Adipocyte (in vitro differentiated cells): ENCODE measurements at regions not wholly inside any gene's neighbourhood (a gene's known extent, or its start where the extent isn't known, plus 50 kb on each side); places are given as distances from the start of the nearest gene placed in this dataset.

ENCODE experiments used
- DNase-seq: peaks from one replicate; pipeline ENCODE4 v3.0.0-alpha.2; 2015; ENCODE audit warnings: low read depth
- H3K27me3 ChIP-seq: replicated peaks from 2 replicates; pipeline ENCODE4 v1.7.0; 2013; ENCODE audit warnings: mild to moderate bottlenecking, low read length, moderate library complexity; ENCODE audit not compliant: control insufficient read depth, insufficient read depth
- H3K36me3 ChIP-seq: 2 replicates; pipeline ENCODE4 v1.7.0; 2013; ENCODE audit warnings: low read length, mild to moderate bottlenecking, moderate library complexity; ENCODE audit not compliant: control insufficient read depth, insufficient read depth, severe bottlenecking
- H3K4me1 ChIP-seq: 2 replicates; pipeline ENCODE4 v1.7.0; 2013; ENCODE audit warnings: mild to moderate bottlenecking, low read length, moderate library complexity; ENCODE audit not compliant: control insufficient read depth, insufficient read depth
- H3K4me3 ChIP-seq: 2 replicates; pipeline ENCODE4 v1.7.0; 2013; ENCODE audit warnings: mild to moderate bottlenecking, low read length, moderate library complexity
- H3K9ac ChIP-seq: 2 replicates; pipeline ENCODE4 v1.7.0; 2013; ENCODE audit warnings: mild to moderate bottlenecking, low read length, moderate library complexity
- H3K9me3 ChIP-seq: 2 replicates; pipeline ENCODE4 v1.7.0; 2013; ENCODE audit warnings: mild to moderate bottlenecking, low read length, moderate library complexity; ENCODE audit not compliant: control insufficient read depth

GRCh38 chr10:111989136-111989911, 194.2 kb downstream of the GPAM start:
- H3K36me3 ChIP-seq: no peaks in the 10 kb centered on the region
- H3K9ac ChIP-seq: no peak overlapping the region
- H3K27me3 ChIP-seq: peaks cover 14% of the 10 kb centered on the region
- H3K4me3 ChIP-seq: no peak overlapping the region
- peaks cover 8% of the 10 kb centered on the region for H3K9me3 ChIP-seq
- no peak for DNase-seq
- H3K4me1 ChIP-seq: peaks cover 52% of the 10 kb centered on the region

- peaks cover 40% of the 10 kb centered on the region for H3K4me1 ChIP-seq
- peaks cover 21% of the 10 kb centered on the region for H3K9me3 ChIP-seq
- H3K27me3 ChIP-seq: peaks cover 14% of the 10 kb centered on the region
- no peak for DNase-seq
- no peak overlapping the region for H3K4me3 ChIP-seq
- no peak overlapping the region for H3K9ac ChIP-seq
- H3K36me3 ChIP-seq: no peaks in the 10 kb centered on the region
Measured at GRCh38 chr10:111990734-111991133, 192.8 kb downstream of the GPAM start.

DNA sequence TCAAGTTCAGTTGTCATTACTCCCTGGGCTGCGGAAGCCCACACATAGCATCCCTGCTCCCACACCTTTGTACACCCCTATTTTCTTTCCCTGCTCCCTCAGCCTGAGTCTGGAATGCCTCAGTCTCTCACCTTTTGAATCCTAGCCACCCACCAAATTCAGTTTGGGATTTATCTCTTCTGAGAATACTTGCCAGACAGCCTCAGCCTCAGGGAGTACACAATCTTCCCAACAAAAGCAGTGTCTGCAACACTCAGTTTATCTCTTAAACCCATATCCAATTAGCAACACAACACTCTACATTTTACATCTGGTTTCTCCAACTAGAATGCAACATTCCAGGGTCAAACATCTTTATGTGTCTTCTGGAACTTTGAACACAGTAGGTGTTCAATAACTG, 190.2 kb downstream of the GPAM start:
- no peak overlapping the region for H3K4me3 ChIP-seq
- peaks cover 25% of the 10 kb centered on the region for H3K9me3 ChIP-seq
- DNase-seq: no peak
- peak overlapping the region; percentile 25 for H3K9ac ChIP-seq
- peaks cover 9% of the 10 kb centered on the region for H3K27me3 ChIP-seq
- peaks cover 28% of the 10 kb centered on the region for H3K4me1 ChIP-seq
- no peaks in the 10 kb centered on the region for H3K36me3 ChIP-seq

DNA sequence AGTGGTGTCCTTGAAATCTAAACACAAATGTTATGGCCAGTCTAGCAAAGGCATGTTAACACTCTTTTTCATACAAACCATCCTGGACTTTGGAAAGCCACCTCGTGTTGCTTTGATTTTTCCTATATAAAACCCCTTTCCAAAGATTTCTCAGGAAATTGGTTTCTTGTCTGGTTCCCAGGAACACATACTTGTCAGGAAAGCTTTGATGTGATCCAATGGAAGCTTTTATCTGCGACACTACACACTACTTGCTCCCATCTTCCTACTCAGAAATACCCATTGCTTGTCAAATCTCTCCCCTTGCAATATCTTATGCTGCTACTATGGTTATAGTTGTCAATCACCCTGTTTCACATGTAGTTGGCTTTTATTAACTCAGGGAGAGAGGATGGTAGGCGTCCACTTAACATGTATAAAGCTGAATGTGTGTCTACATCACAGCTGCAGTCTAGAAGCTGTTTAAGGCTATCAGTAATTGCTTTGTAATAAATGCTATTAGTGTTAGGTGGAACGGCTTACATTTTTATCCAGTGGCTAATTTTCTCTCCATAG, 189.6 kb downstream of the GPAM start:
- DNase-seq: no peak
- Histone ChIP-seq H3K36me3 (no peaks in the 10 kb centered on the region), H3K9me3 (peaks cover 19% of the 10 kb centered on the region), H3K9ac (no peak overlapping the region), H3K27me3 (peaks cover 7% of the 10 kb centered on the region), H3K4me1 (peaks cover 28% of the 10 kb centered on the region), H3K4me3 (no peak overlapping the region)

DNA sequence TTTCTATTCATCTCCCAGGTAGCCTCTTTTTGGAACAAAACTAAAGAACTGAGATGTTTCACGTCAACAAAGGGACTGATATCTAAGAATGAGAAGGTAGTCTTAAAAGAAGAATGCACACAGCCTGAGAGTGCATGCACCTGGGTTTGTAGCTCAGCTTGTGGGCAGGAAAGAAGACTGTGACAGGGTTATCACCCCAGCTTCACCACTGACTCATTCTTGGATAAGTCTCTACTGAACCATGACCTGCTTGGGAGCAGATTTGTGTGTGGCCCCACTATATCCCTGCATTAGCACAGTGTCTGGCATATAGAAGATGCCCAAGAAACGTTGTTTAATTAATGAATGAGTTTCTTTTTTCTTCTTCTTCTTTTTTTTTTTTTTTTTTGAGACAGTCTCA, 187.5 kb downstream of the GPAM start:
- Histone ChIP-seq H3K9me3 (peaks cover 19% of the 10 kb centered on the region), H3K36me3 (no peaks in the 10 kb centered on the region), H3K9ac (no peak overlapping the region), H3K27me3 (no peaks in the 10 kb centered on the region), H3K4me1 (peaks cover 35% of the 10 kb centered on the region), H3K4me3 (no peak overlapping the region)
- DNase-seq: no peak

- H3K9ac ChIP-seq: no peak overlapping the region
- no peak for DNase-seq
- no peak overlapping the region for H3K4me3 ChIP-seq
- H3K27me3 ChIP-seq: no peaks in the 10 kb centered on the region
- H3K9me3 ChIP-seq: peaks cover 19% of the 10 kb centered on the region
- no peaks in the 10 kb centered on the region for H3K36me3 ChIP-seq
- H3K4me1 ChIP-seq: peaks cover 20% of the 10 kb centered on the region
Measured at GRCh38 chr10:111998728-111999127, 184.8 kb downstream of the GPAM start.

DNA sequence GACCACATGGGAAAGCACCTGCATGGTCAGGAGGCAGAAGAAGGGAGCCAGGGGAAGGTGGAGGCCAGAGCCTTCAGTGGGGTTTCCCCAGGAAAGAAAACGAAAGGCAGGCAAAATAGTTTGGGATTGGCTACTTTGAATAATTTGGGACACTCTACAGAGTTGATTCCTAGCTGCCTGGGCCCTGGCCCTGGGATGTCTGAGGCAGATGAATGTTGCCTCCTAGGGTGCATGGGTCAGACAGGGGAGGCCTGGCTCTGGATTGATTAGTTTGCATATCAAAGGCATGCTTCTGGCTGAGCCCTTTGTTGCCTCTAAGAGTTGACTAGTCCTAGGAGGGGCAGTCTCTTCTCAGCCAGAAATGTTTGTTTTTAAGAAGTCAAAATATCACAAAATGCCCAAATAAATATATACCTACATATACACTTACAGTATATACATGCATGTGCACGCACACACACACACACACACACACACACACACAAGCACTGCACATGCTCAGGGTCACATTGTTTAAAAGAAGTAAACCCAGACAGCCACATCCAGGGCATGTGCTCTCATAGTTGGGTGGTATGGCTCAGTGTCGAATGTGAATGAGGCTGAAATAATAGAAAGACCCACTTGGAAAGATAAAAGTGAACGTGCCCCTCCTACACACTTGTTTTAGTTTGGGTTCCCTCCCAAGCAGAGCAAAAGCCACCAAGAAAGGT, 184.2 kb downstream of the GPAM start:
- Histone ChIP-seq H3K4me1 (peaks cover 20% of the 10 kb centered on the region), H3K9me3 (peaks cover 16% of the 10 kb centered on the region), H3K36me3 (no peaks in the 10 kb centered on the region), H3K4me3 (peak overlapping the region; percentile 33), H3K27me3 (no peaks in the 10 kb centered on the region), H3K9ac (no peak overlapping the region)
- DNase-seq: no peak

DNA sequence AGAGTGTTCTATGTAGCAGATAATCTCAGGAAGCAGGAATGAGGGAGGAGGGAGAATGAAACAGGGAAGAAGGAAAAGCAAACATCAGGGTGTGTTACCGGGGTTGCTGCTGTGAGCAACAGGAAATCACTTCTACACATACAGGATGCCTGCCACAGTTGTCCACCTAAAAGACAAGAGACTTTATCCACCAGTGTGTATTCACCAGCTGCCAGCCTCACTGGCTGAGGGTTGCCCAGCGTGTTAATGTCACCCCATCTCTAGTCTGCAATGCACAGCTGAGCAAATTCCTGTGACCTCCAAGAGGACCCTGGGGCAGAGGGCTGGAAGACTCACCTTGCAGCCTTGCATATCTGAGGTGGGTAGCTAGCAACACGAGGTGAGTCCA, 183.7 kb downstream of the GPAM start:
- peaks cover 2% of the 10 kb centered on the region for H3K27me3 ChIP-seq
- H3K36me3 ChIP-seq: no peaks in the 10 kb centered on the region
- peaks cover 11% of the 10 kb centered on the region for H3K9me3 ChIP-seq
- H3K9ac ChIP-seq: no peak overlapping the region
- H3K4me1 ChIP-seq: peaks cover 20% of the 10 kb centered on the region
- peak overlapping the region; percentile 33 for H3K4me3 ChIP-seq
- no peak for DNase-seq

DNA sequence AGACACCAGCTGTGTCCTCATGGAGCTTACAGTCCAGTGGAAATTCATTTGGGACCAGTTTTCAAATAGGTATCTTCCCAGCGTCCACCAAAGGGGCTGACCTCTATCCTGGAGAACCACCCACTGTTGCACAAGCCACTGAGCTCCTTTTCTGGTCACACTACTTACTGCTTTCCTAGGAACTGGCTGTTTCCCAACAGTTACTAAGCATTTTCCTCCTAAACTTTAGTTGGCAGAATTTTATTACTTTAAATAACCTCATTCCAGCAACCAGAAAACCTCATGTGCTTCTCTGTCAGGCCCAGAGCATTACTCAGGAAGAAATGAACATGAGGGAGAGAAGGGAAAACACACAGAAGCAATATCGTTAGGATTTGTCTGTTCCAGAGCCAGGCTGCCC, 183.1 kb downstream of the GPAM start:
- Histone ChIP-seq H3K4me3 (no peak overlapping the region), H3K27me3 (peaks cover 7% of the 10 kb centered on the region), H3K4me1 (peaks cover 20% of the 10 kb centered on the region), H3K9ac (peak overlapping the region; percentile 68), H3K9me3 (peaks cover 6% of the 10 kb centered on the region), H3K36me3 (no peaks in the 10 kb centered on the region)
- DNase-seq: no peak

- H3K9ac ChIP-seq: no peak overlapping the region
- no peaks in the 10 kb centered on the region for H3K36me3 ChIP-seq
- DNase-seq: no peak
Measured at GRCh38 chr10:112002206-112002605, 181.4 kb downstream of the GPAM start.

DNA sequence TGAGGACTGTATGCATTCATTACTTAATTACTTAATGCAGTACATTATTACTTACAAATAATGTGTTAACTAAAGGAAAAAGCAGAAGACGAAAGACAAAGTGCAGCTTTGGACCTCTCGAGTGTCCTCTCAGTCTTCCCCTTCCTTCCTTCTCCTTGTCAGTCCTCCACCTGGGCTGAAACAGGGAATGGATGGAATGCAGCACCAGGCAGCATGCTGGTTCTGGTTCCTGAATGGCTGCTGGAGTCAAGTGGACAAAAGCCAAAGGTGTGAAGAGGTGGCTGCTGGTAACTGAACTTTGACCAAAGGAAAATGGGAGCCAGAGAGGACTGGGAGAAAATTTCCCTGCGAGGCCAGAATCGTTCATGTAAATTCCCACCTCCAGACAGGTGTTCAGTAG, 179.5 kb downstream of the GPAM start:
- Histone ChIP-seq H3K4me1 (peaks cover 27% of the 10 kb centered on the region), H3K4me3 (no peak overlapping the region)
- DNase-seq: no peak

More at GRCh38 chr10:112002206-112002605, 181.4 kb downstream of the GPAM start:
- peaks cover 24% of the 10 kb centered on the region for H3K27me3 ChIP-seq
- H3K4me3 ChIP-seq: no peak overlapping the region
- H3K4me1 ChIP-seq: peaks cover 23% of the 10 kb centered on the region
- H3K9me3 ChIP-seq: peaks cover 2% of the 10 kb centered on the region

More for the DNA sequence above, 179.5 kb downstream of the GPAM start:
- no peaks in the 10 kb centered on the region for H3K36me3 ChIP-seq
- H3K9me3 ChIP-seq: no peaks in the 10 kb centered on the region
- H3K9ac ChIP-seq: no peak overlapping the region
- peaks cover 28% of the 10 kb centered on the region for H3K27me3 ChIP-seq
